GM23338 (cell line): ENCODE measurements at regions not wholly inside any gene's neighbourhood (a gene's known extent, or its start where the extent isn't known, plus 50 kb on each side); places are given as distances from the start of the nearest gene placed in this dataset.

Source experiments
- ATAC-seq: fragments of 200-7000 bp; cut with Tn5 transposase; 3 replicates; pipeline ENCODE4 v1.9.1; 2020
- DNase-seq: peaks from one replicate; pipeline ENCODE4 v3.0.0-alpha.2; 2015; ENCODE audit warnings: low spot score
- H2AFZ ChIP-seq: fragments of 200-600 bp; sonication (generic); 2 replicates; pipeline ENCODE4 v1.8.0; 2016; ENCODE audit warnings: antibody characterized with exemption, mild to moderate bottlenecking, moderate library complexity
- H3F3A ChIP-seq: fragments of 200-600 bp; sonication (generic); replicated peaks from 2 replicates; pipeline ENCODE4 v1.8.0; 2017; ENCODE audit warnings: antibody characterized with exemption, mixed run types, low read depth
- H3K27ac ChIP-seq: fragments of 200-600 bp; sonication (generic); 2 replicates; pipeline ENCODE4 v1.6.1; 2016; ENCODE audit warnings: low read depth
- H3K27me3 ChIP-seq: fragments of 200-600 bp; sonication (generic); 2 replicates; pipeline ENCODE4 v1.8.0; 2016; ENCODE audit warnings: mild to moderate bottlenecking, mixed run types, moderate library complexity; ENCODE audit not compliant: insufficient read depth
- H3K36me3 ChIP-seq: fragments of 200-600 bp; sonication (generic); 2 replicates; pipeline ENCODE4 v1.8.0; 2016; ENCODE audit warnings: mild to moderate bottlenecking; ENCODE audit not compliant: insufficient read depth
- H3K4me1 ChIP-seq: fragments of 200-600 bp; sonication (generic); 2 replicates; pipeline ENCODE4 v1.8.0; 2016; ENCODE audit warnings: mild to moderate bottlenecking, moderate library complexity; ENCODE audit not compliant: insufficient read depth
- H3K4me2 ChIP-seq: fragments of 200-600 bp; sonication (generic); 2 replicates; pipeline ENCODE4 v1.7.1; 2017; ENCODE audit warnings: mixed run types
- H3K4me3 ChIP-seq: fragments of 200-600 bp; sonication (generic); 2 replicates; pipeline ENCODE4 v1.6.1; 2016; ENCODE audit warnings: mixed run types
- H3K79me2 ChIP-seq: fragments of 200-600 bp; sonication (generic); replicated peaks from 2 replicates; pipeline ENCODE4 v1.8.0; 2017; ENCODE audit warnings: mild to moderate bottlenecking; ENCODE audit not compliant: insufficient read depth
- H3K9me2 ChIP-seq: fragments of 200-600 bp; sonication (generic); 2 replicates; pipeline ENCODE4 v1.8.0; 2017; ENCODE audit not compliant: insufficient read depth
- H4K20me1 ChIP-seq: fragments of 200-600 bp; sonication (generic); replicated peaks from 2 replicates; pipeline ENCODE4 v1.8.0; 2017; ENCODE audit warnings: mild to moderate bottlenecking; ENCODE audit not compliant: insufficient read depth
- H3K27ac Mint-ChIP-seq: 2 replicates; pipeline ENCODE4 v1.8.0; 2020; ENCODE audit warnings: inconsistent platforms, mild to moderate bottlenecking, moderate library complexity, mixed read lengths
- H3K27me3 Mint-ChIP-seq: 3 replicates; pipeline ENCODE4 v1.8.0; 2022; ENCODE audit warnings: low read depth, mild to moderate bottlenecking, moderate library complexity, mixed read lengths, inconsistent platforms; ENCODE audit not compliant: insufficient read depth, poor library complexity
- H3K36me3 Mint-ChIP-seq: 3 replicates; pipeline ENCODE4 v1.8.0; 2021; ENCODE audit warnings: low read depth, mild to moderate bottlenecking, inconsistent platforms, moderate library complexity, mixed read lengths
- H3K4me1 Mint-ChIP-seq: 3 replicates; pipeline ENCODE4 v1.8.0; 2020; ENCODE audit warnings: mild to moderate bottlenecking, inconsistent platforms, mixed read lengths
- H3K4me3 Mint-ChIP-seq: 3 replicates; pipeline ENCODE4 v1.8.0; 2021; ENCODE audit warnings: moderate library complexity, mild to moderate bottlenecking, inconsistent platforms, mixed read lengths
- H3K9me3 Mint-ChIP-seq: 3 replicates; pipeline ENCODE4 v1.8.0; 2020; ENCODE audit warnings: moderate library complexity, mild to moderate bottlenecking, inconsistent platforms, mixed read lengths
- CTCF ChIP-seq, 2 experiments: fragments of 200-600 bp in 1 of 2; sonication (generic) in 1 of 2; conservative IDR thresholded peaks; 2 replicates each; pipeline versions ENCODE4 v1.5.1 to v1.6.1; 2016 to 2017; ENCODE audit warnings: antibody characterized with exemption in 2 of 2, low read depth in 2 of 2, mild to moderate bottlenecking in 2 of 2, moderate library complexity in 1 of 2
- ETS1 ChIP-seq: IDR thresholded peaks from 2 replicates; pipeline ENCODE4 v1.6.1; 2016; ENCODE audit warnings: antibody characterized with exemption
- EZH2 ChIP-seq: fragments of 200-600 bp; sonication (generic); IDR thresholded peaks from one replicate; pipeline ENCODE4 v1.8.0; 2017; ENCODE audit warnings: antibody characterized with exemption, mild to moderate bottlenecking, low read depth; ENCODE audit not compliant: unreplicated experiment
- JUNB ChIP-seq: IDR thresholded peaks from one replicate; pipeline ENCODE4 v1.6.1; 2016; ENCODE audit warnings: antibody characterized with exemption; ENCODE audit not compliant: unreplicated experiment
- NANOG ChIP-seq: IDR thresholded peaks from 2 replicates; pipeline ENCODE4 v1.6.1; 2016; ENCODE audit warnings: antibody characterized with exemption, borderline replicate concordance
- REST ChIP-seq: IDR thresholded peaks from one replicate; pipeline ENCODE4 v1.6.1; 2018; ENCODE audit warnings: antibody characterized with exemption; ENCODE audit not compliant: unreplicated experiment
- STAT1 ChIP-seq: IDR thresholded peaks from one replicate; pipeline ENCODE4 v1.6.1; 2016; ENCODE audit warnings: antibody characterized with exemption; ENCODE audit not compliant: unreplicated experiment

DNA sequence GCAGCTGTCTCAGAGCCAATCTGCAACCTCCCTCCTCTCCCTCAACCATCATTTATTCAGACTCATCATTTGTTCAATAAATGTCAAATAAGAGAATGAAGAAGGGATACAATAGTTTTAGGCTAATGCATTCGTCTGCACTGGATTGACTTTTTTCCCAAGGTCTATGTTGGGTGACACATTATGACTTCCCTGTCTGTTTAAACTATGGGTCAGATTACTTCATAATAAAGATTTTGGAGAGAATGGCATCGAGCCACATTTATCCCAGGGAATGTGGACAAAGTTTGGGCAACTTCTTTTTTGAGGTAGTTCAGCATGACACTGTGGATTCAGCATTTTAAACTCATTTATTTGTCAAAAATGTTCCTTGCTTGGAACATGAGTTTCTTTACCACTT lies 107.4 kb upstream of the ADGRL2 start:
- Mint-ChIP-seq H3K36me3 (peaks cover 2% of the 10 kb centered on the region), H3K4me1 (peaks cover 16% of the 10 kb centered on the region), H3K9me3 (peaks cover 5% of the 10 kb centered on the region; the same call in 1 of the 3 replicates), H3K27ac (no peak overlapping the region), H3K4me3 (no peak overlapping the region), H3K27me3 (no peaks in the 10 kb centered on the region)
- TF ChIP-seq JUNB (no peak), ETS1 (no peak)
- no peaks in the 10 kb centered on the region for H3K36me3 ChIP-seq
- no peak for ATAC-seq
- H3K4me3 ChIP-seq: no peak overlapping the region
- peaks cover 9% of the 10 kb centered on the region; the same call in 1 of the 2 replicates for H3K4me1 ChIP-seq
- no peaks in the 10 kb centered on the region for H3K79me2 ChIP-seq
- H3K9me2 ChIP-seq: no peaks in the 10 kb centered on the region
- H3K27ac ChIP-seq: no peak overlapping the region
- no peaks in the 10 kb centered on the region for H3K27me3 ChIP-seq
- H2AFZ ChIP-seq: 0 out of 2 replicates have a peak overlapping the region, but pooled peaks have one; percentile 43
- H3K4me2 ChIP-seq: no peak overlapping the region
- DNase-seq: no peak
- H4K20me1 ChIP-seq: no peaks in the 10 kb centered on the region
- no peaks in the 10 kb centered on the region for H3F3A ChIP-seq

GRCh38 chr1:81690676-81691453 lies 109.9 kb upstream of the ADGRL2 start:
- no peak overlapping the region for H3K4me2 ChIP-seq
- no peak for ATAC-seq
- TF ChIP-seq NANOG: no peak
- TF ChIP-seq EZH2: no peak
- TF ChIP-seq REST: no peak
- TF ChIP-seq CTCF (conservative IDR thresholded peaks at IDR 0.05; ENCODE audit: low read depth in 2 of 2): no peak
- TF ChIP-seq STAT1: no peak
- no peak for TF ChIP-seq JUNB

More at GRCh38 chr1:81690676-81691453, 109.9 kb upstream of the ADGRL2 start:
- no peak overlapping the region for H3K4me3 Mint-ChIP-seq
- Histone ChIP-seq H3K4me1 (peaks cover 9% of the 10 kb centered on the region; the same call in 1 of the 2 replicates), H3F3A (no peaks in the 10 kb centered on the region), H3K27ac (no peak overlapping the region), H3K27me3 (no peaks in the 10 kb centered on the region), H4K20me1 (no peaks in the 10 kb centered on the region), H3K9me2 (no peaks in the 10 kb centered on the region), H2AFZ (peak overlapping the region; percentile 25; the same call in 1 of the 2 replicates), H3K36me3 (no peaks in the 10 kb centered on the region), H3K4me3 (no peak overlapping the region), H3K79me2 (no peaks in the 10 kb centered on the region)
- no peaks in the 10 kb centered on the region for H3K27me3 Mint-ChIP-seq
- H3K9me3 Mint-ChIP-seq: peaks cover 21% of the 10 kb centered on the region; the same call in 2 of the 3 replicates
- H3K36me3 Mint-ChIP-seq: peaks cover 25% of the 10 kb centered on the region
- no peak overlapping the region for H3K27ac Mint-ChIP-seq
- no peak for DNase-seq
- H3K4me1 Mint-ChIP-seq: peaks cover 18% of the 10 kb centered on the region
